Erythroblast (primary cell): ENCODE measurements at regions not wholly inside any gene's neighbourhood (a gene's known extent, or its start where the extent isn't known, plus 50 kb on each side); places are given as distances from the start of the nearest gene placed in this dataset.

Source experiments
- GATA1 ChIP-seq: IDR thresholded peaks from 2 replicates; pipeline ENCODE4 v1.6.1; 2011; ENCODE audit warnings: low read depth, mild to moderate bottlenecking, control low read depth, low read length, moderate library complexity
- POLR2A ChIP-seq: IDR thresholded peaks from 2 replicates; pipeline ENCODE4 v1.6.1; 2011; ENCODE audit warnings: mild to moderate bottlenecking, low read length

GRCh38 chr6:160899671-160900430 lies 91.7 kb upstream of the MAP3K4 start:
- no peak for TF ChIP-seq POLR2A
- TF ChIP-seq GATA1 = no peak
